GM12873 (cell line): ENCODE measurements at regions not wholly inside any gene's neighbourhood (a gene's known extent, or its start where the extent isn't known, plus 50 kb on each side); places are given as distances from the start of the nearest gene placed in this dataset.

Experiments
- TF ChIP-seq, protein P1 (sequence below): IDR thresholded peaks from 2 replicates; pipeline ENCODE4 v1.5.1; 2012; ENCODE audit warnings: low read depth, mild to moderate bottlenecking, moderate library complexity, low read length, control low read depth; ENCODE audit not compliant: insufficient read depth; ENCODE audit errors: missing control alignments

DNA sequence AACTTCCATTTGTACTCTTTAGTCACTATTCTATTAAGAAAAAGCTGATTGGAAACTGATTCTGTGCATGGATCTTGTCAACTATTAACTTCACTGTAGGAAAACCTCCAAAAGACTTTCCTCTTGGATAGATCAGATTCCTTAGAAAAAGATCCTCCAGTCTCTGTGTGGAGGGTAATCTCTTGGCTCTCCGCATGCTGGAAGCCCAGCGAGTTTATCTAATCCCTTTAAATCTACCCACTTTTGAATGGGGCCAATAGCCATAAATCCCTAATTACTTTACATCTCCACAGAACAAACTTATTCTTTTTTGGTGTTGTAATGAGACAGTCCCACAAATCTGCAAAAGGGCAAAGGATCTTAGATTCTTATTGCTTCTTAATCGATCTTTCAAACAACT, 1206.4 kb upstream of the ADGRL4 start:
- TF ChIP-seq, protein P1, sequence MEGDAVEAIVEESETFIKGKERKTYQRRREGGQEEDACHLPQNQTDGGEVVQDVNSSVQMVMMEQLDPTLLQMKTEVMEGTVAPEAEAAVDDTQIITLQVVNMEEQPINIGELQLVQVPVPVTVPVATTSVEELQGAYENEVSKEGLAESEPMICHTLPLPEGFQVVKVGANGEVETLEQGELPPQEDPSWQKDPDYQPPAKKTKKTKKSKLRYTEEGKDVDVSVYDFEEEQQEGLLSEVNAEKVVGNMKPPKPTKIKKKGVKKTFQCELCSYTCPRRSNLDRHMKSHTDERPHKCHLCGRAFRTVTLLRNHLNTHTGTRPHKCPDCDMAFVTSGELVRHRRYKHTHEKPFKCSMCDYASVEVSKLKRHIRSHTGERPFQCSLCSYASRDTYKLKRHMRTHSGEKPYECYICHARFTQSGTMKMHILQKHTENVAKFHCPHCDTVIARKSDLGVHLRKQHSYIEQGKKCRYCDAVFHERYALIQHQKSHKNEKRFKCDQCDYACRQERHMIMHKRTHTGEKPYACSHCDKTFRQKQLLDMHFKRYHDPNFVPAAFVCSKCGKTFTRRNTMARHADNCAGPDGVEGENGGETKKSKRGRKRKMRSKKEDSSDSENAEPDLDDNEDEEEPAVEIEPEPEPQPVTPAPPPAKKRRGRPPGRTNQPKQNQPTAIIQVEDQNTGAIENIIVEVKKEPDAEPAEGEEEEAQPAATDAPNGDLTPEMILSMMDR, result no peak

DNA sequence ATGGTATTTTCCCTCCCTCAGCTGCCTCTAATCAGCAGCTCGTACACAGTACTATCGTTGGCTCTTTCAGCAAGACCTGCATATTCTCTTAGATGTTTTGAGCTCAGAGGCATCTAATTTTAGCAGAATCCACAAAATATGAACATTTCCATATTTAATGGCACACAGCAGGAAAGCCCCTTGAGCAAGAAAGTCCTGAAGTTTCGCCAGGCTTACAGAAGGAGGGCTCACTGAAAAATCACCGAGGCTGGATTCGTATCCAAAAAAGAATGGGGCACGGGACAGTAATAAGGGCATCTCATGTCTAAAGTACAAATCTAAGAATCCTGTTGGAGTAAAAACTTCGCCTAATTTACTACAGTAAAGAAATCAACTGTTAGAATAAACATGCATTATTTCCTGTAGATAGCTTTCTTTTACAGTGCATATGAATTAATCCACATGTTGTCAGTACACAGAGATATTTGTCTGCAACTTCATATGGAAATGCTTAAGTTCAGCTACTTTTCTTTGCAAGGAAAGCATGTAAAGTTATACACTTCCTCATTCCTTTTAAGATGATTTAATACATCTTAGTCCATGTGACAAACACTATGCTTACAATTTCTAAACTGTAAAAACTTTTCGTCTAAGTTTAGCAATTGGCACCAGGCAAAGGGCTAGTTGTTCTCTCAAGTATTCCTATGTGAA, 1205.3 kb upstream of the ADGRL4 start:
- TF ChIP-seq, protein P1, result no peak

DNA sequence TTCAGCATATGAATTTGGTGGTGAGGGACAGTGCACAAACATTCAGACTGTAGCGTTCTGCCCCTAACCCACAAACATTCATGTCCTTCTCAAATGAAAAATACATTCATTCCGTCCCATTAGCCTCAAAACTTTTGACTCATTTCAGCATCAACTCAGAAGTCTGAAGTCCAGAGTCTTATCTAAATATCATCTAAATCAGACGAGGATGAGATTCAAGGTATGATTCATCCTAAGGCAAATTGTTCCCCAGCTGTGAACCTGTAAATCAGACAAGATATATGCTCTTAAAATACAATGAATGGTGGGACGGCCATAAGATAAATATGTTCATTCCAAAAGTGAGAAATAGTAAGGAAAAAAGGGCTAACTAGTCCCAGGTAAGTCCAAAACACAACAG, 1195.6 kb upstream of the ADGRL4 start:
- TF ChIP-seq, protein P1, result no peak

DNA sequence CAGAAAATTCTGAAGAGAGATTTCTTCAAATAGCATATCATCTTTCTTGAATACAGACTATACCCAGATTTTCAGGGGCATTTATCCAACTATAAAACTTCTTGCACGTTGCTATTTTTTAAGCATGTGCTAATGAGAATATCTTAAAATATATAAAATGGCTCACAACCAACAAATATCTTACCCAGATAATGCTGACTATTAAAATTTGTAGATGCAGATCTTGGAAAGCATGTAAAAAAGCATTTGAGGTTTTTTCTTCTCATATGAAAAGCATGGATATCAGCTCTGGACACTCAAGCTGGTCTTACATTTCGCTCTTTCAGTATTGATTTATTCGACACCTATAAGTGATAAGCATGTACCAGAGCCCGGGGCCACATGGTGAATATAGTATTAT, 1187.7 kb upstream of the ADGRL4 start:
- TF ChIP-seq, protein P1, result no peak

DNA sequence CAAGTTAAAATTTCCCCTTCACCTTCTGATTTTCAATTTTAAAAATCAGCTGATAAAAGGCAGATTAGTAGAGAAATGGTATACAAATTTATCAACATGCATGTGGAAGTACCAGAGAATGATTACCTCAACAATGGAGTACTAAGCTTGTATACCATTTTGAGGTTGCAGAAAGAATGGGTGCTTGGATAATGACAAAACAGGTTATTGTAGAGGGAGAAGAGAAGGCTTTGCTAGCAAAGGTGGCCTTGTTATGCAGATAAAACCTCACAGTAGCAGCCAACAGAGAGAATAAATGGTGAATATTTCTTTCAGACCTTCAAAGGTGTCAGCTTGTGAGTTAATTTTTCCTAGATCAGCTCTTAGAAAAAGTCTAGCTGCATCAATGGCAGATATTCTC, 1174.9 kb upstream of the ADGRL4 start:
- TF ChIP-seq, protein P1, result no peak

DNA sequence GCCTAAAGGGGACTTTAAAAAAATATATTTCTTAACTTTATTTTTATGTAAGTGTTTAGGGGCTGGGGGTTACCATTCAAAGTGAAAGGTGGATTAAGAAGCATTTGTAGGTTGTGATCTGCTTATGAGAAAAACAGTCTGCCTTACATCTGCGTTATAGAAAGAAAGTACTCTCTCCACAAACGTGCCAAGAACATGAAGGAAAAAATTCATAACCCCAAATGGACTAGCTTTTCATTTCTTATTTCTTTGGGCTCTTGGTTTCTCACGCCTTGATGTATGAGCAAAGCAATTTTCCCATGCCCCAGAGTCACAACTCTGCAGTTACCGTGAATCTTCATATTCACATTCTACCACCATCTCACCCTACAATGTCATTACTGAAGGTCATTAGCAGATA, 1165.1 kb upstream of the ADGRL4 start:
- TF ChIP-seq, protein P1, result no peak

DNA sequence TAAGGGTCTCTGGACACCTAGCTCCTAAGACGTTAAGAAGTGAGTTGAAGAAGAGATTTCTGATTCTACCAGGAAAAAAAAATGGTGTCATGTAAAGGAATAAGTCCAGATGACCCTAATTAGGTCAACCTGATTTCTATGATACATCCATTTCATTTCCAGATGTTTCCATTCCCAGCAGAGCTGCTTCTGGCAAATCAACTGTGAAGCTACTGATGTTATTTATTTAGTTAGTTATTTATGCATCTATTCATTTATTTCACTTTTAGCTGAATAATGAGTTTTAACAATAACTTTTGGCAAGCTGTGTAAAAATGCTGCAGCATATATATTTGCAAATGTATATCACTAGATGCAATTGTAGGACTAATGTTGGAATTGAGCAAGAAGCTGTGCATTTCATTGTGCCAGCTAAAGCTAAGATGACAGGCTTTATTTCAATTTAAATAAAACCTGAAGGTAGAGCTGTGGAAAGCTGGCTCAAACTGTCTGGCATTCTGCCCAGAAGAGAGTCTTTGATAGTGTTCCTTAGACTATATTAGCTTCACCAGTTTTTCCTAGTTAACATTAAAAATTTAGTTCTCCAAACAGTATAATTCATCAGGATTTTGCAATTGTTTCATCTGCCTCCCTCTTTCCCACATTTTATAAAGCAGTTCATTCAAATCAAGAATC, 1164.4 kb upstream of the ADGRL4 start:
- TF ChIP-seq, protein P1, result no peak
